ENCODE measurements at regions not wholly inside any gene's neighbourhood (a gene's known extent, or its start where the extent isn't known, plus 50 kb on each side); places are given as distances from the start of the nearest gene placed in this dataset.

GRCh38 chr3:157872902-157873301 is 233.3 kb downstream of the SHOX2 start:
- no peak overlapping the region for H3K4me3 ChIP-seq (replicated peaks in 1 of 2; ENCODE audit: low read depth in 1 of 2, low read length in 2 of 2)
- H3K4me2 ChIP-seq (ENCODE audit: low read length), result no peak overlapping the region
- H3K36me3 ChIP-seq (ENCODE audit: control insufficient read depth in 1 of 2, insufficient read depth in 2 of 2, low read length in 2 of 2), result no peaks in the 10 kb centered on the region
- ChIA-PET POLR2A (no interaction called here), RAD21 (ENCODE audit: low non-redundant PET in 1 of 2, low total read pairs in 2 of 2, uncharacterized antibody in 2 of 2, unreplicated experiment in 2 of 2) (no interaction called here), CTCF (no interaction called here)
- no peak for TF ChIP-seq REST (IDR thresholded peaks at IDR 0.05; ENCODE audit: low read depth)
- no peak for TF ChIP-seq ATF3 (IDR thresholded peaks at IDR 0.05)
- no peak for TF ChIP-seq RAD21 (IDR thresholded peaks at IDR 0.05; ENCODE audit: low read depth)
- TF ChIP-seq TCF7L2 (IDR thresholded peaks at IDR 0.05; ENCODE audit: borderline replicate concordance, extremely low read depth, insufficient read depth, insufficient read length), result no peak
- no peak for TF ChIP-seq ZBTB33 (IDR thresholded peaks at IDR 0.05; ENCODE audit: extremely low read depth, insufficient replicate concordance, low read length)
- no peak for TF ChIP-seq ZNF274 (IDR thresholded peaks at IDR 0.05; ENCODE audit: low read depth, low read length)
- no peak for TF ChIP-seq POLR2AphosphoS5 (IDR thresholded peaks at IDR 0.05; ENCODE audit: low read depth, low read length)
- no peak for TF ChIP-seq EZH2 (IDR thresholded peaks at IDR 0.05)
- no peak for TF ChIP-seq CTCF (IDR thresholded peaks at IDR 0.05 in 2 of 3, conservative IDR thresholded peaks at IDR 0.05 in 1 of 3; ENCODE audit: borderline replicate concordance in 1 of 3, insufficient read depth in 1 of 3, low read depth in 2 of 3, low read length in 2 of 3)
- TF ChIP-seq SIN3A (IDR thresholded peaks at IDR 0.05; ENCODE audit: low read depth), result no peak
- TF ChIP-seq JUND (IDR thresholded peaks at IDR 0.05), result no peak
- TF ChIP-seq FOSL1 (IDR thresholded peaks at IDR 0.05; ENCODE audit: low read depth), result no peak
- TF ChIP-seq SP1 (IDR thresholded peaks at IDR 0.05; ENCODE audit: low read depth), result no peak
- TF ChIP-seq EZH2phosphoT487 (IDR thresholded peaks at IDR 0.05; ENCODE audit: borderline replicate concordance), result no peak
- no peak for TF ChIP-seq CEBPB (IDR thresholded peaks at IDR 0.05; ENCODE audit: low read depth)
- TF ChIP-seq POLR2A (IDR thresholded peaks at IDR 0.05; ENCODE audit: borderline replicate concordance, extremely low read depth, insufficient read depth, insufficient read length), result no peak
- DNase-seq (ENCODE audit: low read depth, low spot score) (no peak), ATAC-seq (no peak)
- no peaks in the 10 kb centered on the region for H3K79me2 ChIP-seq (ENCODE audit: insufficient read depth, low read length)
- no peaks in the 10 kb centered on the region for H3K27me3 ChIP-seq (ENCODE audit: insufficient read depth, low read length)
- no peak overlapping the region for H3K27ac ChIP-seq (ENCODE audit: low read depth, low read length)
- no peaks in the 10 kb centered on the region for H3K9me2 ChIP-seq (ENCODE audit: insufficient read depth)
- no peaks in the 10 kb centered on the region for H4K20me1 ChIP-seq (ENCODE audit: insufficient read depth)
- no peaks in the 10 kb centered on the region for H3K4me1 ChIP-seq (ENCODE audit: control insufficient read depth in 1 of 2, insufficient read depth in 2 of 2, low read length in 2 of 2)
- no peak overlapping the region for H3K9ac ChIP-seq (ENCODE audit: low read length)
- intact Hi-C loops (cut with micrococcal nuclease), result no loop called here
- H3K9me3 ChIP-seq (ENCODE audit: control insufficient read depth in 1 of 2, insufficient read depth in 1 of 2, low read depth in 1 of 2, low read length in 2 of 2), result no peaks in the 10 kb centered on the region
- BruUV-seq (replicated peaks), result no TSS peak
- H2AFZ ChIP-seq (ENCODE audit: low read depth, low read length, poor library complexity, severe bottlenecking), result no peak overlapping the region
